Smooth muscle cell (in vitro differentiated cells): ENCODE measurements at regions not wholly inside any gene's neighbourhood (a gene's known extent, or its start where the extent isn't known, plus 50 kb on each side); places are given as distances from the start of the nearest gene placed in this dataset.

Source experiments
- DNase-seq: peaks from one replicate; lab custom pipeline; 2025; ENCODE audit not compliant: unreplicated experiment; lab: John Stamatoyannopoulos, UW
- H2AFZ ChIP-seq: fragments of 200-600 bp; sonication (generic); 2 replicates; pipeline ENCODE4 v1.6.0; 2016; ENCODE audit warnings: antibody characterized with exemption, low read depth, mild to moderate bottlenecking
- H3F3A ChIP-seq: fragments of 200-600 bp; sonication (generic); 2 replicates; pipeline ENCODE4 v1.6.0; 2017; ENCODE audit warnings: antibody characterized with exemption, low read depth
- H3K27ac ChIP-seq: fragments of 200-600 bp; sonication (generic); 2 replicates; pipeline ENCODE4 v1.5.1; 2016; ENCODE audit warnings: low read depth, mild to moderate bottlenecking
- H3K27me3 ChIP-seq: fragments of 200-600 bp; sonication (generic); 2 replicates; pipeline ENCODE4 v1.6.1; 2016; ENCODE audit warnings: low read depth, mild to moderate bottlenecking
- H3K36me3 ChIP-seq: fragments of 200-600 bp; sonication (generic); 2 replicates; pipeline ENCODE4 v1.5.1; 2016; ENCODE audit warnings: low read depth
- H3K4me1 ChIP-seq: fragments of 200-600 bp; sonication (generic); 2 replicates; pipeline ENCODE4 v1.5.1; 2016; ENCODE audit warnings: low read depth
- H3K4me2 ChIP-seq: fragments of 200-600 bp; sonication (generic); 2 replicates; pipeline ENCODE4 v1.6.0; 2016; ENCODE audit warnings: mild to moderate bottlenecking
- H3K4me3 ChIP-seq: fragments of 200-600 bp; sonication (generic); 2 replicates; pipeline ENCODE4 v1.5.1; 2016; ENCODE audit warnings: mild to moderate bottlenecking
- H3K79me2 ChIP-seq: fragments of 200-600 bp; sonication (generic); 2 replicates; pipeline ENCODE4 v1.6.0; 2016; ENCODE audit warnings: low read depth, mild to moderate bottlenecking
- H3K9ac ChIP-seq: fragments of 200-600 bp; sonication (generic); 2 replicates; pipeline ENCODE4 v1.6.0; 2016; ENCODE audit warnings: low read depth
- H3K9me3 ChIP-seq: fragments of 200-600 bp; sonication (generic); replicated peaks from 2 replicates; pipeline ENCODE4 v1.5.1; 2016; ENCODE audit warnings: low read depth
- H4K20me1 ChIP-seq: fragments of 200-600 bp; sonication (generic); 2 replicates; pipeline ENCODE4 v1.6.0; 2016; ENCODE audit warnings: low read depth
- CTCF ChIP-seq: fragments of 200-600 bp; sonication (generic); IDR thresholded peaks from 2 replicates; pipeline ENCODE4 v1.5.1; 2017; ENCODE audit warnings: borderline replicate concordance, mild to moderate bottlenecking, antibody characterized with exemption; ENCODE audit not compliant: insufficient read depth, poor library complexity, severe bottlenecking
- WGBS: methylation state at CpG from one replicate; pipeline ENCODE4 v1.1.7; 2016; ENCODE audit warnings: low lambda C conversion rate; 5-methylcytosine and 5-hydroxymethylcytosine counted together

GRCh38 chr5:141747152-141748141 is 65.4 kb upstream of the ARAP3 start:
- Histone ChIP-seq H3K9me3 (no peaks in the 10 kb centered on the region), H3K27ac (no peak overlapping the region), H3K4me1 (peaks cover 7% of the 10 kb centered on the region), H3K4me3 (no peak overlapping the region), H3K36me3 (no peaks in the 10 kb centered on the region), H3K79me2 (no peaks in the 10 kb centered on the region), H3K4me2 (no peak overlapping the region), H3K27me3 (peaks cover 36% of the 10 kb centered on the region), H2AFZ (no peak overlapping the region), H3K9ac (no peak overlapping the region), H4K20me1 (no peaks in the 10 kb centered on the region), H3F3A (no peaks in the 10 kb centered on the region)
- TF ChIP-seq CTCF: no peak
- DNase-seq: no peak
- 64% methylated on average over 11 of the region's 11 CpGs for WGBS

- H3K27me3 ChIP-seq: peaks cover 25% of the 10 kb centered on the region
- no peak overlapping the region for H3K27ac ChIP-seq
- 96% methylated on average over 2 of the region's 2 CpGs for WGBS
- no peak overlapping the region for H2AFZ ChIP-seq
- no peak overlapping the region for H3K4me3 ChIP-seq
- peaks cover 7% of the 10 kb centered on the region for H3K4me1 ChIP-seq
- H3K79me2 ChIP-seq: no peaks in the 10 kb centered on the region
- no peaks in the 10 kb centered on the region for H4K20me1 ChIP-seq
- no peak for DNase-seq
- TF ChIP-seq CTCF: no peak
- no peak overlapping the region for H3K9ac ChIP-seq
- H3F3A ChIP-seq: no peaks in the 10 kb centered on the region
- no peaks in the 10 kb centered on the region for H3K36me3 ChIP-seq
- H3K9me3 ChIP-seq: no peaks in the 10 kb centered on the region
- no peak overlapping the region for H3K4me2 ChIP-seq
These were observed 64.4 kb upstream of the ARAP3 start for GRCh38 chr5:141746395-141746794.

GRCh38 chr5:141745390-141745789 is 63.4 kb upstream of the ARAP3 start:
- H3K36me3 ChIP-seq: no peaks in the 10 kb centered on the region

More at GRCh38 chr5:141745390-141745789, 63.4 kb upstream of the ARAP3 start:
- Histone ChIP-seq H3K4me2 (no peak overlapping the region), H3K9ac (no peak overlapping the region), H3K79me2 (no peaks in the 10 kb centered on the region), H3K27me3 (peaks cover 20% of the 10 kb centered on the region), H3K9me3 (no peaks in the 10 kb centered on the region), H4K20me1 (no peaks in the 10 kb centered on the region), H3K4me3 (no peak overlapping the region), H3K4me1 (peaks cover 14% of the 10 kb centered on the region), H2AFZ (no peak overlapping the region), H3F3A (no peaks in the 10 kb centered on the region), H3K27ac (no peak overlapping the region)
- no peak for DNase-seq
- TF ChIP-seq CTCF: no peak
- 88% methylated on average over 3 of the region's 3 CpGs for WGBS
